ENCODE measurements at regions not wholly inside any gene's neighbourhood (a gene's known extent, or its start where the extent isn't known, plus 50 kb on each side); places are given as distances from the start of the nearest gene placed in this dataset.

DNA sequence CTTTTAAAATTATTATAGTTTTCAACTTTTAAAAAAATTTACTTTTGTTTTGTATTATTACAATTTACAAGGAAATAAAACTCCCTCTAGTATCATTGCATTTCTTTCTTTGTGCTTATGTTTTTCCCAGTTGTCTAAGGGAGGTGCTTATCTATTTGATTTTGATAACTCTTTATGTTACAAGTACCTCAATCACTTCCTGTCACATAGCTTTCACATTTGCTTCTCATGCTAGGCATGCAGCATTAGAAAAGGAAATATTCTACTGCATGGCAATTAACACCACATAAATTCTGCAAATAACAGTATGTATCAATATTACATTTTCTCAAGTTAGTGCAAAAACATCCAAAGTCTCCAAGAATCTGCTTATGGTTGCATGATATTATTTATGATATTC is 180.3 kb upstream of the HS3ST1 start:
- Histone ChIP-seq H3K9me3 (no peaks in the 10 kb centered on the region), H3K27ac (no peak overlapping the region), H3K4me3 (no peak overlapping the region), H3K4me1 (no peaks in the 10 kb centered on the region), H3K36me3 (no peaks in the 10 kb centered on the region), H3K27me3 (no peaks in the 10 kb centered on the region)
- intact Hi-C loops (cut with DNase I) = no loop called here
- ATAC-seq (no peak), DNase-seq (no peak)
- TF ChIP-seq, protein P1, sequence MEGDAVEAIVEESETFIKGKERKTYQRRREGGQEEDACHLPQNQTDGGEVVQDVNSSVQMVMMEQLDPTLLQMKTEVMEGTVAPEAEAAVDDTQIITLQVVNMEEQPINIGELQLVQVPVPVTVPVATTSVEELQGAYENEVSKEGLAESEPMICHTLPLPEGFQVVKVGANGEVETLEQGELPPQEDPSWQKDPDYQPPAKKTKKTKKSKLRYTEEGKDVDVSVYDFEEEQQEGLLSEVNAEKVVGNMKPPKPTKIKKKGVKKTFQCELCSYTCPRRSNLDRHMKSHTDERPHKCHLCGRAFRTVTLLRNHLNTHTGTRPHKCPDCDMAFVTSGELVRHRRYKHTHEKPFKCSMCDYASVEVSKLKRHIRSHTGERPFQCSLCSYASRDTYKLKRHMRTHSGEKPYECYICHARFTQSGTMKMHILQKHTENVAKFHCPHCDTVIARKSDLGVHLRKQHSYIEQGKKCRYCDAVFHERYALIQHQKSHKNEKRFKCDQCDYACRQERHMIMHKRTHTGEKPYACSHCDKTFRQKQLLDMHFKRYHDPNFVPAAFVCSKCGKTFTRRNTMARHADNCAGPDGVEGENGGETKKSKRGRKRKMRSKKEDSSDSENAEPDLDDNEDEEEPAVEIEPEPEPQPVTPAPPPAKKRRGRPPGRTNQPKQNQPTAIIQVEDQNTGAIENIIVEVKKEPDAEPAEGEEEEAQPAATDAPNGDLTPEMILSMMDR (IDR thresholded peaks at IDR 0.05) = no peak

DNA sequence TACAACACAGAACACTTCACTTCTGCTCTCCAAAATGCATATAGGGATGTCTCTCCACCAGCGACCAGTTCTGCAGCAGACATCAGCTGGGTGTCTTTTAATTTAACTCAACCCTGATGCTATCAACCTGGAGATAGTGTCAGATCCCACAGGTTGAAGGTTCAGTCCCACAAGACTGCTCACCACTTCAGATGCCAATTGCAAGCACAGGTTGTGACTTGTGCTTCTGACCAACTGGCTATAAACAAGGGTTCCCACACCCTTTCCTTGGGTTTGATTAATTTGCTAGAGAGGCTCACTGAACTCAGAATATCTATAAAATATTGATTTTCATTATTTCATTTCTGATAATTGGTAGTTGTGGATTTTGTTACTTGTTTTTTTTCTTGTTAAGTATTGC is 177.4 kb upstream of the HS3ST1 start:
- DNase-seq = no peak
- TF ChIP-seq, protein P1 (IDR thresholded peaks at IDR 0.05) = no peak
- 59 to 62% methylated on average over 1 of the region's 1 CpG for WGBS, 2 donors

DNA sequence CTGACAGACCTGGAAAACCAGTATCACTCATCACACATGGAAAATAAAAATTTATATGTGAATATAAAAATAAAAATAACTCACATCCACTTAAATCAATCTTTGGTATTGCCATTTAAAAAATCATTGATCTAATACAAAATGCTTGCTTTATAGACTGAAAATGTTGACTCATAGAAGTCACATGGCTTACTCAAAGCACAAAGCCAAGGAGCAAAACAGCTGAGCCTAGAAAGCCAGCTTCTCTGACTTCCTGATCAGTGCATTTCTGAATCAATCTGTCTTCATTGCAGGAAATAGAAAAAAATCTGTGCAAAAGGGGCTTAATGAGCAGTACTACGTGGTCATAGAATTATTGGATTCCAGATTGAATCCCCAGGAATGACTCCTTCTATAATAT is 176.9 kb upstream of the HS3ST1 start:
- TF ChIP-seq, protein P1 (IDR thresholded peaks at IDR 0.05) = no peak
- H3K27me3 ChIP-seq = no peaks in the 10 kb centered on the region
- no peak overlapping the region for H3K27ac ChIP-seq
- H3K36me3 ChIP-seq = no peaks in the 10 kb centered on the region
- 33% methylated on average over 1 of the region's 1 CpG for WGBS, 2 donors
- peaks cover 0 to 3% (median 0%) of the 10 kb centered on the region in 11 donors for H3K9me3 ChIP-seq
- no peaks in the 10 kb centered on the region for H3K4me1 ChIP-seq
- DNase-seq (no peak), ATAC-seq (no peak)
- intact Hi-C loops (cut with DNase I) = no loop called here
- H3K4me3 ChIP-seq = no peak overlapping the region

More for the DNA sequence above, 177.4 kb upstream of the HS3ST1 start:
- Histone ChIP-seq H3K36me3 (no peaks in the 10 kb centered on the region), H3K27ac (no peak overlapping the region), H3K4me3 (no peak overlapping the region), H3K4me1 (no peaks in the 10 kb centered on the region), H3K9me3 (peaks cover 0 to 3% (median 0%) of the 10 kb centered on the region in 11 donors), H3K27me3 (no peaks in the 10 kb centered on the region)
- intact Hi-C loops (cut with DNase I) = no loop called here
- ATAC-seq = no peak

DNA sequence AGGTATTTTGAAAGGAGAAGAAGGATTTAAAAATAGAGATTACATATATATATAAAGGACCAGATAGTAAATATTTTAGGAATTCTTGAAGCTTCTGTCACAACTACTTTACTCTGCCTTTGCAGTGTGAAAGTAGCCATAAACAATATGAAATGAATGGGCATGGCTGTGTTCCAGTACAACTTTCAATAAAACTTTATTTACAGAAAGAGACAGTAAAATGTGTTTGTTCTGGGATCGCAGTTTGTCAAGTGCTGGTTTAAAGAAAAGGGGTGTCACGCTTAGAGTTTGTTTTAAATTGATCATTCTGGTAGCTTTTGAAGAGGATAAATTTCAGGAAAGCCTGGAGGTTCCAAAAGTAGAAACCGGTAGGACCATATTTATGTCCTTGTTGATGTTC is 176.1 kb upstream of the HS3ST1 start:
- TF ChIP-seq, protein P1 (IDR thresholded peaks at IDR 0.05) = no peak
- Histone ChIP-seq H3K27me3 (no peaks in the 10 kb centered on the region), H3K4me3 (no peak overlapping the region), H3K4me1 (no peaks in the 10 kb centered on the region), H3K9me3 (peaks cover 0 to 6% (median 0%) of the 10 kb centered on the region in 11 donors), H3K27ac (no peak overlapping the region), H3K36me3 (no peaks in the 10 kb centered on the region)
- 94 to 98% methylated on average over 3 of the region's 3 CpGs for WGBS, 2 donors
- intact Hi-C loops (cut with DNase I) = no loop called here
- no peak for DNase-seq
- ATAC-seq = no peak
